SK-N-SH (cell line): ENCODE measurements at regions not wholly inside any gene's neighbourhood (a gene's known extent, or its start where the extent isn't known, plus 50 kb on each side); places are given as distances from the start of the nearest gene placed in this dataset.

Experiments
- CTCF ChIA-PET: fragments of 300-600, 350-600 bp; formaldehyde crosslinking; extraction: SDS; loops from one replicate; lab custom pipeline; 2021; lab: Yijun Ruan, JAX
- POLR2A ChIA-PET: fragments of 350-600 bp; sonication (Branson Sonifier 250); formaldehyde crosslinking; extraction: SDS; loops from one replicate; lab custom pipeline; 2020; ENCODE audit warnings: antibody characterized with exemption, inconsistent platforms; lab: Yijun Ruan, JAX
- DNase-seq: peaks from one replicate; pipeline ENCODE4 v3.0.0; 2012
- H2AFZ ChIP-seq: fragments of 200-600 bp; sonication (generic); 2 replicates; pipeline ENCODE4 v1.8.1; 2016; ENCODE audit warnings: antibody characterized with exemption, mild to moderate bottlenecking, low read depth
- H3F3A ChIP-seq: fragments of 200-600 bp; sonication (generic); replicated peaks from 2 replicates; pipeline ENCODE3; 2016; ENCODE audit warnings: antibody characterized with exemption, mild to moderate bottlenecking; ENCODE audit not compliant: insufficient read depth
- H3K27ac ChIP-seq, 2 experiments: fragments of 200-500 bp in 1 of 2; fragments of 200-600 bp in 1 of 2; sonication (Bioruptor generic) in 1 of 2; sonication (generic), shearing (Covaris generic) in 1 of 2; 2 replicates each; pipeline versions ENCODE4 v1.5.1 to v1.6.1; 2014 to 2016; ENCODE audit warnings: low read depth in 2 of 2, inconsistent platforms in 1 of 2, low read length in 1 of 2, mild to moderate bottlenecking in 1 of 2, mixed read lengths in 1 of 2
- H3K27me3 ChIP-seq: fragments of 200-600 bp; sonication (generic), shearing (Covaris generic); 2 replicates; pipeline ENCODE4 v1.6.1; 2016; ENCODE audit warnings: mixed run types; ENCODE audit not compliant: insufficient read depth
- H3K36me3 ChIP-seq, 2 experiments: fragments of 200-500 bp in 1 of 2; fragments of 200-600 bp in 1 of 2; sonication (Bioruptor generic) in 1 of 2; sonication (generic) in 1 of 2; replicated peaks in 1 of 2; 2 replicates each; pipeline versions ENCODE3 to v1.5.1; 2014 to 2016; ENCODE audit warnings: low read length in 1 of 2, mild to moderate bottlenecking in 1 of 2; ENCODE audit not compliant: insufficient read depth in 2 of 2, control insufficient read depth in 1 of 2
- H3K4me1 ChIP-seq, 2 experiments: fragments of 200-500 bp in 1 of 2; fragments of 200-600 bp in 1 of 2; sonication (Bioruptor generic) in 1 of 2; sonication (generic), shearing (Covaris generic) in 1 of 2; 2 replicates each; pipeline versions ENCODE4 v1.5.1 to v1.6.1; 2014 to 2016; ENCODE audit warnings: low read depth in 1 of 2, low read length in 1 of 2, mixed run types in 1 of 2; ENCODE audit not compliant: insufficient read depth in 2 of 2, control insufficient read depth in 1 of 2
- H3K4me2 ChIP-seq: fragments of 200-600 bp; sonication (generic), shearing (Covaris generic); 2 replicates; pipeline ENCODE4 v1.6.1; 2017; ENCODE audit warnings: mixed run types
- H3K4me3 ChIP-seq, 2 experiments: fragments of 200-500 bp in 1 of 2; fragments of 200-600 bp in 1 of 2; sonication (Bioruptor generic) in 1 of 2; sonication (generic), shearing (Covaris generic) in 1 of 2; 2 replicates each; pipeline versions ENCODE4 v1.5.1 to v1.8.1; 2014 to 2016; ENCODE audit warnings: low read depth in 2 of 2, inconsistent platforms in 1 of 2, low read length in 1 of 2, mild to moderate bottlenecking in 1 of 2, mixed read lengths in 1 of 2, moderate library complexity in 1 of 2
- H3K79me2 ChIP-seq: fragments of 200-600 bp; sonication (generic); 2 replicates; pipeline ENCODE4 v1.8.1; 2017; ENCODE audit warnings: mild to moderate bottlenecking; ENCODE audit not compliant: insufficient read depth
- H3K9ac ChIP-seq: fragments of 200-600 bp; sonication (generic); 2 replicates; pipeline ENCODE4 v1.6.1; 2017; ENCODE audit warnings: mixed run types
- H3K9me2 ChIP-seq: fragments of 200-600 bp; sonication (generic); 2 replicates; pipeline ENCODE4 v1.6.1; 2017; ENCODE audit warnings: mixed run types
- H3K9me3 ChIP-seq: fragments of 200-600 bp; sonication (generic); 2 replicates; pipeline ENCODE4 v1.6.1; 2017; ENCODE audit warnings: mixed run types, mild to moderate bottlenecking, moderate library complexity
- H4K20me1 ChIP-seq: fragments of 200-600 bp; sonication (generic); 2 replicates; pipeline ENCODE4 v1.6.1; 2017; ENCODE audit warnings: mild to moderate bottlenecking, mixed run types; ENCODE audit not compliant: insufficient read depth
- CHD2 ChIP-seq: fragments of 150-350 bp; IDR thresholded peaks from 2 replicates; pipeline ENCODE4 v1.6.1; 2018; ENCODE audit warnings: low read length; ENCODE audit not compliant: partially characterized antibody
- CTCF ChIP-seq: fragments of 200-600 bp; sonication (generic); IDR thresholded peaks from 2 replicates; pipeline ENCODE4 v1.6.1; 2017; ENCODE audit warnings: antibody characterized with exemption, mild to moderate bottlenecking, moderate library complexity
- ELF1 ChIP-seq: IDR thresholded peaks from 2 replicates; pipeline ENCODE4 v1.4.0; 2012
- FOSL2 ChIP-seq: IDR thresholded peaks from 2 replicates; pipeline ENCODE4 v1.4.0; 2012; ENCODE audit warnings: low read depth, mild to moderate bottlenecking, moderate library complexity, borderline replicate concordance
- FOXJ3 ChIP-seq: sonication (generic); formaldehyde crosslinking; IDR thresholded peaks from 2 replicates; pipeline ENCODE4 v1.5.1; 2020; ENCODE audit warnings: mild to moderate bottlenecking, missing genetic modification reagents
- GATA2 ChIP-seq: sonication (generic); formaldehyde crosslinking; IDR thresholded peaks from 2 replicates; pipeline ENCODE4 v1.5.0; 2020; ENCODE audit warnings: mild to moderate bottlenecking, missing genetic modification reagents
- IRF3 ChIP-seq: fragments of 150-350 bp; IDR thresholded peaks from 2 replicates; pipeline ENCODE4 v1.6.1; 2016; ENCODE audit warnings: mild to moderate bottlenecking, low read depth, low read length
- MAX ChIP-seq: IDR thresholded peaks from 2 replicates; pipeline ENCODE4 v1.4.0; 2012; ENCODE audit warnings: low read depth
- NFIC ChIP-seq: IDR thresholded peaks from 2 replicates; pipeline ENCODE4 v1.4.0; 2012; ENCODE audit warnings: borderline replicate concordance
- PBX3 ChIP-seq: IDR thresholded peaks from 2 replicates; pipeline ENCODE4; 2012
- REST ChIP-seq: IDR thresholded peaks from 2 replicates; pipeline ENCODE4 v1.6.1; 2012; ENCODE audit warnings: mild to moderate bottlenecking, low read depth, low read length, moderate library complexity
- SIN3A ChIP-seq: IDR thresholded peaks from 2 replicates; pipeline ENCODE4 v1.6.1; 2012; ENCODE audit warnings: low read depth, mild to moderate bottlenecking, low read length, moderate library complexity, borderline replicate concordance
- SMC3 ChIP-seq: IDR thresholded peaks from 2 replicates; pipeline ENCODE4 v1.6.1; 2012; ENCODE audit warnings: low read depth, low read length, improper control_type of control experiment
- TAF1 ChIP-seq: IDR thresholded peaks from 2 replicates; pipeline ENCODE4 v1.6.1; 2012; ENCODE audit warnings: low read depth, mild to moderate bottlenecking, low read length, moderate library complexity, borderline replicate concordance
- USF1 ChIP-seq: IDR thresholded peaks from 2 replicates; pipeline ENCODE4 v1.4.0; 2012; ENCODE audit warnings: low read depth, borderline replicate concordance
- ZBTB33 ChIP-seq: IDR thresholded peaks from 2 replicates; pipeline ENCODE4 v1.4.0; 2012; ENCODE audit warnings: low read depth, borderline replicate concordance
- WGBS: methylation state at CpG from one replicate; pipeline ENCODE4 v1.1.6; 2017; ENCODE audit warnings: low lambda C conversion rate; 5-methylcytosine and 5-hydroxymethylcytosine counted together

- WGBS: 85% methylated on average over 14 of the region's 14 CpGs
- H3K9me3 ChIP-seq: no peaks in the 10 kb centered on the region
- DNase-seq: no peak
- H3K9me2 ChIP-seq: no peaks in the 10 kb centered on the region
- no peak overlapping the region for H3K9ac ChIP-seq
- H3K4me2 ChIP-seq: 0 out of 2 replicates have a peak overlapping the region, but pooled peaks have one; percentile 38
- no peaks in the 10 kb centered on the region for H3K27me3 ChIP-seq
- POLR2A ChIA-PET: no interaction called here
- H3K4me3 ChIP-seq: no peak overlapping the region
- CTCF ChIA-PET: interaction anchor here (1.4 to 5.2 kb wide), 3 partner anchors 10 to 115 kb away, joined by 3 to 27 read pairs (median 8); no protein-coding TSS in a partner anchor
- H3K4me1 ChIP-seq: peaks cover 5 to 25% of the 10 kb centered on the region in 2 experiments; a peak in 2 of 4 replicates
- no peaks in the 10 kb centered on the region for H3K36me3 ChIP-seq
- H3F3A ChIP-seq: no peaks in the 10 kb centered on the region
- no peaks in the 10 kb centered on the region for H4K20me1 ChIP-seq
- H3K27ac ChIP-seq: no peak overlapping the region
- no peak overlapping the region; the same call in 1 of the 2 replicates for H2AFZ ChIP-seq
- no peaks in the 10 kb centered on the region for H3K79me2 ChIP-seq
- no peak for TF ChIP-seq CHD2
- TF ChIP-seq IRF3: no peak
- TF ChIP-seq GATA2 (CRISPR knock-in tag): no peak
- TF ChIP-seq NFIC: no peak
- no peak for TF ChIP-seq MAX
- no peak for TF ChIP-seq ELF1
- TF ChIP-seq REST: no peak
- no peak for TF ChIP-seq CTCF
- no peak for TF ChIP-seq SIN3A
- no peak for TF ChIP-seq TAF1
- TF ChIP-seq FOSL2: no peak
- TF ChIP-seq FOXJ3: no peak
- no peak for TF ChIP-seq ZBTB33
- no peak for TF ChIP-seq PBX3
- TF ChIP-seq USF1: no peak
- no peak for TF ChIP-seq SMC3
Observed at GRCh38 chr7:155229548-155230168, 68.0 kb upstream of the INSIG1 start.
